ENCODE measurements at regions not wholly inside any gene's neighbourhood (a gene's known extent, or its start where the extent isn't known, plus 50 kb on each side); places are given as distances from the start of the nearest gene placed in this dataset.
"Not testable (repeated sequence)": the region's sequence is repeated elsewhere in the genome, so short reads cannot be mapped to it uniquely, and the experiment has no call there.

DNA sequence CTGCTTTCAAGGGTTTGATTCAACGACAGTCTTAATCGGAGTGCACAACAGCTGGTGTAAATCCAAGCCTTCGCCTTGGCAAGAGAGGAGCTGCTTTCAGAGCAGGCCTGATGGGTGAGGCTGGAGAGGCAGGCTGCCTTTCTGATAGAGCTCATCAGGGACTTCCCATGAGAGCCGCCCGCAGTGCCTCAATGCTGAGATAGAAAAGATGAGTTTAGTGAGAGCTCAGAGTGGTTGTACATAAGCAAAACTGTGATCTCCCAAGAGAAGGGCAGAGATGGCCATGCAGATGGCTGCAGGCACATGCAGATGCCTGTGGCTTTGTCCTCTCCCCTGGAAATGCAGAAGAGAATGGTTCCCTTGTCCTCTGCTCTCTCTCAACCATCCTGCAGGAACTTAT is 122.1 kb downstream of the ARL4C start:
- peak; percentile 36 for DNase-seq (ENCODE audit: low read depth)

DNA sequence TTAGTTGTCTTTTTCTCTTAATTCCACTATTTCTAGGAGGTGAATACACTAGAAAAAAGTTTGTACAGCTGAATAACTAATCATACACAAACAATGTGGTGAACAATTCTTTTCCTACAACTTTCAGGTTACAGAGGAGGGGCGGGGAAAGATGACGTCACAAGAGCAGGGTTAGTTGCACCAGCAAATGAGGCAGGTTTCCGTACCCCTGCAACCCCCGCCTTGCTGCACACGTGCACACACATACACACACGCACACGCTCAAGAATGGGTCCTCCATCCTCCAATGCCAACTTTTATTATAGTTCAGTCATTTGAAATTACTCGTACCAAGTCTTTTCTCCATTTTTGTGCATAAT is 122.8 kb downstream of the ARL4C start:
- DNase-seq (ENCODE audit: low read depth), result no peak

DNA sequence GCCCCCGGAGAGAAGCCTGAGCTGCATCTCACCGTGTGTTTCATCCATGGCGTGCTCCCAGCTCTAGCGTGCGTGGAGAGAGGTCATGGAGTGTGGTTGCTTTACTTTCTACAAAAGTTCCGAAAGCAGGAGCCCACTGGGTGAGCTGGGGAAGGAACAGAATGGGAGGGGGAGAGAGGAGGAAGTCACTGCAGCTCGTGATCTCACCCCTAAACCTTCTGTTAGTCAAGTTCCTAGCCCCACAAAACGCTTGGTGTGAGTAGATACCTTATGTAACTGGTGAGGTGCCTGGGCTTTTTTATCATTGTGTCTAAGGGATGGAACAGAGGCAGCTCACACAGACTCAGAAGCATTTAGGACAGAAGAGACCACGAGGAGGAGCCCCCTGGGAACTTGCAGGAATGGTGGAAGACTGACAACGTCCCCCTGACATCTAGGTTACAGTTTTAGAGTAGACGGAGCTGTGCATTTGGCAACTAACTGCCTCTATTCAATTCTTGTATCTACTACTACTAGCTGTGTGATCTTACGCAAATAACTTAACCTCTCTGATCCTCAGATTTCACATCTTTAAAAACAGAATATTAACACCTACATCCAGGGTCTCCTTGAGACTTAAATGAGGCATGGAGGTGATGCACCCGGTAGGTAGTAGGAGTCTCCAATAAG is 123.3 kb downstream of the ARL4C start:
- DNase-seq (ENCODE audit: low read depth), result no peak

DNA sequence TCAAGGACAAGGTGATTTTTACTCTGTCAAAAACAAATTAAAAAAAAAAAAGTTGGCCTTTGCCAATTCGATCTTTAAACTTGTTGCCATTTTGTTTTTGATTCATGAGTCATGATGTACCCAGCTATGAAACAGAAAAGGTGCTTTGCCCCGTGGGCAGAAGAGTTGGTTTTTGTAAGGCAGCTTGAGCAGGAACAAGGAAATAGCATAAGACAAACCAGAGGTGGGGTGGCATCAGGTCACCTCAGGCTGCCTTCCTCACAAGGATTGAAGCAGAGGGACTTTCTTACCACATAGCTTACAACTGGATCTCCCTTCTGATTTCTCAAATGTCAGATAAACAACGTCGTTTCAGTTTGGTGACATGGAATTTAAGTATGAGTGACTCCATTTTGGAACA is 123.8 kb downstream of the ARL4C start:
- DNase-seq (ENCODE audit: low read depth), result no peak

DNA sequence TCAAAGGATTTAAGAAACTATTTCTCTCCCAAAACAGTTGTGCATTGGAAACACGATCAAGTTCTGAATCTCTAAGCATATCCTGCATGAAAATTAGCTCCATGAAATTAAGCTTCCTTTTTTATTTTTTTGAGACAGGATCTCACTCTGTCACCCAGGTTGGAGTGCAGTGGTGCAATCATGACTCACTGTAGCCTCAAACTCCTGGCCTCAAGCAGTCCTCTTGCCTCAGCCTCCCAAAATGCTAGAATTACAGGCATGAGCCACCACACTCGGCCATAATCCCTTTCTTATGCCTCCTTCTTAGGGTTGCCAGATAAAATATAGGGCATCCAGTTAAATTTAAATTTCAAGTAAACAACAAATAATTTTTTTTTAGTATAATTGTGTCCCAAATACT is 124.4 kb downstream of the ARL4C start:
- DNase-seq (ENCODE audit: low read depth), result no peak

DNA sequence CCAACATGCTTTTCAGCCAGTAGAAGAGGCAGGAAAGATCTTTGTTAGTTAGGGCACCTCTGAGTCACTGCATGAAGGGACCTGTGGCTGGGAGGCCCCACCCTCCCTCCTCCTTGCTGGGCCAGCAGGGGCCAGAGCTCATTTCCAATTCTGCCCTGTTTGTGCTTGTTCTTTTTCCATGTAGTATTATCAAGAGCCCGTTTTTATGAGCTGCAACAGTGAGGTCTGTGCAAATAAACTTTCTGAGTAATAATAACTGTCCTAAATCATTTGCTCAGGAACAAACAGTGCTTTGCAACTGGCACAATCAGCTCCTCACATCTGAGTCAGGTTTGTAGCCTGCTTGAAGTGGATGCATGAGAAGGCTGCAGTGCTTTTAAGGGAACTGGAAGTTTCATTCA is 128.0 kb downstream of the ARL4C start:
- DNase-seq (ENCODE audit: low read depth), result peak; percentile 54

DNA sequence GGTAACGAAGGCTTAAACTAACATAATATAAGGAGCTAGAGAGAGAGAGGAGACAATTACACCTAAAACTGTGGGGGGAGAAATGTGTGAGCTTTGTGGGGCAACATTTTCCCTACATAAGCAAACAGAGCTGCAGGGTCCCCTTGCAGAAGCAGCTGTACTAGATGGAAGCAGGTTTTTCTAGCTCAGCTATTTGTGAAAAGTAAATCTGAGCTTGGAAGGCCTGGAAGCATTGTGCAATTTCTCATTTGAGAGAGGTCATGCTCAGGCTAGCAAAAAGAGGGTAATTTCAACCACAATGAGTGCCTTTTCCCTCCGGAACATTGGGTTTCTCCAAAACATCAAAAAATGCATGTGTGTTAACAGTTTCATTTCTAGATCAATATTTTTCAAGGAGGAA is 130.0 kb downstream of the ARL4C start:
- no peak for DNase-seq (ENCODE audit: low read depth)

DNA sequence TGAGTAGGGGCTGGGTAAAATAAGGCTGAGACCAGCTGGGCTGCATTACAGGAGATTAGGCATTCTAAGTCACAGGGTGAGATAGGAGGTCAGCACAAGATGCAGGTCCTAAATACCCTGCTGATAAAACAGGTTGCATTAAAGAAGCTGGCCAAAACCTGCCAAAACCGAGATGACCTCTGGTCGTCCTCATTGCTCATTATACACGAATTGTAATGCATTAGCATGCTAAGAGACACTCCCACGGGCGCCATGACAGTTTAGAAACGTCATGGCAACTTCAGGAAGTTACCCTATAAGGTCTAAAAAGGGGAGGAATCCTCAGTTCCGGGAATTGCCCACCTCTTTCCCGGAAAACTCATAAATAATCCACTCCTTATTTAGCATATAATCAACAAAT is 132.2 kb downstream of the ARL4C start:
- no peak for DNase-seq (ENCODE audit: low read depth)

DNA sequence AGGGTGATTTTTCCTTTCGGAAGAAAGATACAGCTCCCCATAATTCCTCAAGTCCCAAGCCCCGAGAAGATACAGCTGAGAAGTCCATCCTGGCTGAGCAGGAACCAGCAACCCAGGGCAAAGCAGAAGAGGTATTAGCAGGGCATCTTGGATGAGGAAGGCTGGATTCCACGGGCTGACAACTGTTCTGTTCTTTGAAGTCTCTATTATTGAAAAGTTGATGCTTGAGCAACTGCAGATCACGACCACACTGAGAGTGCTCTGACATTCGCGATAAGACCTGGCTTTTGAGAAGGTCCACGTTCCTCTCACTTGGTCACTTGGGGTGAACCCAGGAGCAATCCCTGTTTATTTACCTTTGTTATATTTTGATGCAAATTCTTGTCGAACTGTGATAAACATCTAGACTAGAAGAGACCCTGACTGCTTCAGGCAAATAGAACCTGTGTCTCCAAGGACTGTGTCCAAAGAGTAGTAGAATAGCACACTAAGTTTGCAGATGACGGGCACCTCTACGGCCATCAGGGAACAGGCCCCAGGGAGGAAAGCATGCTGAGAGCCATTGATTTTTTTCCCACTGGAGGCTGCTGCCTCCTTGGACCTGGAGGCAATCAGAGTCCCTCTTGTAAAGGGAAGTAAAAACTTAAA is 133.1 kb downstream of the ARL4C start:
- DNase-seq (ENCODE audit: low read depth), result no peak

DNA sequence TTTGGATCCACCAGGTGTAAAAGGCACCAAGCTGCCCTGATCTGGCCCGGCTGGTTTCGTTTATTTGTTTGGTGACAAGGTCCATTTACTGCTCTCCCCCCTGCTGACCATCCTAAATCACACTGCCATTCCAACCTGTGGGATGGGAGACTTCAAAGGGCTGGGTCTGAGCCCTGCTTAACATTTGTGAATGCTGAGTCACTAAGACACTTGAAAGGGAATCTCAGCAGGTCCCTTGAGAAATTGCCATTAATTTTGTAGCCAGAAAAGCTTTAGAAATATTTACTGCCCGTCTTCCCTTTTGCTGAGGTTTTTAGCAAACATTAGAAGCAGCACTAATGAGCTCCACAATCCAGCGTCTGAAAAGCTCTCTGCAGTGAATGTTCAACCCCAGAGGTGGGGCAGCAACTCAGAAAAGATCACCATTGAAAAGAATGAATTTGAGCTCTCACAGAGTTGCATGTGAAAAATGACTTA is 133.8 kb downstream of the ARL4C start:
- DNase-seq (ENCODE audit: low read depth), result peak; percentile 88

DNA sequence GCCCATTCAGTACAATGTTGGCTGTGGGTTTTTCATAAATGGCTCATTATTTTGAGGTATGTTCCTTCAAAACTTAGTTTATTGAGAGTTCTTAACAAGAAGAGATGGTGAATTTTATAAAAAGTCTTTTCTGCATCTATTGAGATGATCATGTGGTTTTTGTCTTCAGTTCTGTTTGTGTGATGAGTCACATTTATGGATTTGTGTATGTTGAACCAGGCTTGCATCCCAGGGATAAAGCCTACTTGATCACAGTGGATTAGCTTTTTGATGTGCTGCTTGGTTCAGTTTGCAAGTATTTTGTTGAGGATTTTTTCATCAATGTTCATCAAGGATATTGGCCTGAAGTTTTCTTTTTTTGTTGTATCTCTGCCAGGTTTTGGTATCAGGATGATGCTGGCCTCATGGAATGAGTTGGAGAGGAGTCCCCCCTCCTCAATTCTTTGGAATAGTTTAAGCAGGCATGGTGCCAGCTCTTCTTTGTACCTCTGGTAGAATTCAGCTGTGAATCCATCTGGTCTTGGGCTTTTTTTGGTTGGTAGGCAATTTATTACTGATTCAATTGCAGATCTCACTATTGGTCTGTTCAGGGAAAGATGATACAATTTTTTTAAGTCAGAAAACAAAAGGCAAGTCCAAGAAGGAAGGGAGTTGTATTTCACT is 136.4 kb downstream of the ARL4C start:
- DNase-seq (ENCODE audit: low read depth), result not testable (repeated sequence)

DNA sequence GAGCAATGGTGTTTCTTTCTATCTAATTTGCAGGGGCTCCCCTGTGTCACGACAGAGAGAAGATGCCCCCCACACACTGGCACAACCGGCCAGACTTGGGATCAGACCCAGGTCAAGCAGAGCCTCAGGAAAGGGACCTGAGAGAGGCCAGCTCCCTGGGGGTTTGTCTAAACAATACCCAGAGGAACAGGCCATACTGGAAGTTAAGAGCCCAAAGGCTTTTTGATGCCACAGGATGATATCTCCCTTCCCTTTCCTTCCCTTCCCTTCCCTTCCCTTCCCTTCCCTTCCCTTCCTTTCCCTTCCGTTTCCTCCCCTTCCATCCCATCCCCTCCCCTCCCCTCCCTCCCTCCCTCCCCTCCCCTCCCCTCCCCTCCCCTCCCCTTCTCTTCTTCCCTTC is 139.2 kb downstream of the ARL4C start:
- DNase-seq (ENCODE audit: low read depth), result no peak

DNA sequence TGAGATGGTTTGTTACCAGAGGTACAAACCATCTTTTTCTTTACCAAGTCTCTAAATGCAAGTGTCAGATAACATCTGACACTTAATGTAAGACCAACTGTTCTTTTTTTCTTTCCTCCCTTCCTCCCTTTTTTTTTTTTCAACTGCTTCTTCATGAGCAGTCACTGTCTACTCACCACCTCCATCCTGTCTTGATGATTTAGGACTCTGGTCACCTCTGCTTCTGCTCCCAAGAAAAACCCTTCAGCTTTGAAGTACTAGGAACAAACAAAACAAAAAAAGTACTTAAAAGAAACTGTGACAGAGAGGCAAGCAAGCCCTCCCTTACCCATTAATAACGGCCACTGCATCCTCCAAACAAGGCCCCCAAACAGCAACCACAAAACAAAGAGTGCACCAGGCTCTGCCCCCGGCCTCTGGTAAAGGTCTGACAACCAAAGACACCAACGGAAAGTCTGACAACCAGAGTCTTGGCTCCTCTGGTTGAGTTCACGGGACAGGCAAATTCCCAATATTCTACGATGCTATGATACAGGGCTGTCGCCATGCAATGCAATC is 141.0 kb downstream of the ARL4C start:
- DNase-seq (ENCODE audit: low read depth), result no peak

DNA sequence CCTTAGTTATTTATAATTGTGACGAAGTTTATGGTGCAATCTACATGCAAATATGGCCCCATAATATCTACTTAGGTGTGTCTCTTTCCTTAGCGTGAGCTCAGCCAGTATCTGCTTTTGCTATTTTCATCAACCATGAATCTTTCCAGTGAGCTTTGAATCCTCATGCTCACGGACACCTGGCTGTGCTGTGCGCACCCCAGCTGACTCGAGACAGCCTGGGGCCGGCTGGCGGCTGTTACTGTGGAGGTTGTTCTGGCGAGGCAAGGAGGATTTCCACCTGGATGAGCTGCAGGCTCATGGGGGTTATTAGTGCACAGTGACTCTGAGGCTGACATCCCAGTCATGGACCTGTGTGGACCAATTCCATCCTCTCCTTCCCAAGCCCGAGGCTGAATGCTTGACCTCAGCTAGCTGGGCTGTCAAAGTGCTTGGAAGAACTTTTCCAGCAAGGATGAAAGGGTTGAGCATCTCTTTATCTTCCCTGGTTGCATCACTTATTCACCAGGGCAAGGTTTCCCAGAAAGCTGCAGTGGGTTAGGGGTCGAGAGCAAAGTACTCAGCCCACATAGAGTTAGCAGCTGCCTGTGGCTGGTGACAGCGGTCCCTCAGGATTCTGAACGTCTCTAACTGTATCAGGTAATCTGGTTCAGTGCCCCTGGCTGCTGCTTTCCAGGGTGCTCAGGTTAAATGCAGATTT is 141.7 kb downstream of the ARL4C start:
- DNase-seq (ENCODE audit: low read depth), result no peak

DNA sequence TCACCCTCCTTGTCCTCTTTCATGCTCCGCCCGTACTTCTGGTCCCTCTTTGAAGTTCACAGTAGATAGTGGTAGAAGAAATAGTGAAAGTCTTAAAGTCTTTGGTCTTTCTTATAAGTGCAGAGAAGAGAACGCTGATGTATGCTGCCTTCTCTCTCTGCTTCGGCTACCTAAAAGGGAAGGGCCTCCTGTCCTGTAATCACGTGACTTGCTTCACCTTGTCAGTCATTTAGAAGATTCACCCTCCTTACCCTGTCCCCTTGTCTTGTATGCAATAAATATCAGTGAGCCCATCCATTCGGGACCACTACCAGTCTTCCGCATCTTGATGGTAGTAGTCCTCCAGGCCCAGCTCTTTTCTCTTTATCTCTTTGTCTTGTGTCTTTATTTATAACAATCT is 144.6 kb downstream of the ARL4C start:
- no peak for DNase-seq (ENCODE audit: low read depth)

DNA sequence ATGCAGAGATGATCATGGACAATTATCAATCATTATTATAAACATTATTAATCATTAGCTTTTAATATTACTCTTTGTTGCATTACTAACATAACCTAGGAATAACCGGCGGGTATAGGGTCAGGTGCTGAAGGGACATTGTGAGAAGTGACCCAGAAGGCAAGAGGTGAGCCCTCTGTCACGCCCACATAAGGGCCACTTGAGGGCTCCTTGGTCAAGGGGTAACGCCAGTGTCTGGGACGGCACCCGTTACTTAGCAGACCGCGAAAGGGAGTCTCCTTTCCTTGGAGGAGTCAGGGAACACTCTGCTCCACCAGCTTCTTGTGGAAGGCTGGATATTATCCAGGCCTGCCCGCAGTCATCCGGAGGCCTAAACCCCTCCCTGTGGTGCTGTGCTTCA is 145.0 kb downstream of the ARL4C start:
- not testable (repeated sequence) for DNase-seq (ENCODE audit: low read depth)

DNA sequence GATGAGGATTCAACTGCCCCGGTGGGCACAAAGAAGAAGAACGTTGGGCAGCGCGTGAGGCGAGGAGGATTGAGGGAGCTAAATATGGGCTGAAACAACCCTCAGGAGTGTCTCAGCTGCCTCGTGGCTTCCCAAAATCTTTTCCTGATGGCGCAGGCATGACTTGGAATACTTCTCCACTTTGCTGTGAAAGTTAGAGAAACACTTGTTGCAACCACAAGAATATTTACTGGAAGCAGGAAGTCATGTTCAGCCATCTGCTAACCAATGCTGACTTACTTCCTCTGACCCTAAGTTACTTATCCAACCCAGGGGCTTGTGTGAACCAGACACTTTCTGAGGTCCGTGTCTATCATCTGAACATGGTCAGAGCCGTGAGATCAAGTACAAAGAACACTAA is 148.8 kb downstream of the ARL4C start:
- no peak for DNase-seq (ENCODE audit: low read depth)

DNA sequence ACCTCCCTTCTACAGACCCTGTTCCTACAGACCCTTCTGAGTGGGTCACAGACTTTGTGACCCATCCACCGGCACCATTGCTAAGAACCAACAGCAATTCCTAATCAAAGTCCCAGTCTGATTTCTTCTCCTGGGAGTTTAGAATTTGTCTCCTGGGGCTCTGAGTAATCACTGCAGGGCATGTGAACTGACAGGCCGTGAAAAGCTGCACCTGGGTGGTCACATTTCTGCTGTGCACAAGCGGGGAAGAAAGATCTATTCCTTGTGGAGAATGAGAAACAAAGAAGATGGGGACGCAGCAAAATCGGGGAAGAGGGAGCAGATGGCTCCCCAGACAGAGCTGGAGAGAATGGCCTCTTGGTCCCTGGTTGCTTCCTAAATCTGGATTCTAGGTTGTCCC is 151.0 kb downstream of the ARL4C start:
- no peak for DNase-seq (ENCODE audit: low read depth)

DNA sequence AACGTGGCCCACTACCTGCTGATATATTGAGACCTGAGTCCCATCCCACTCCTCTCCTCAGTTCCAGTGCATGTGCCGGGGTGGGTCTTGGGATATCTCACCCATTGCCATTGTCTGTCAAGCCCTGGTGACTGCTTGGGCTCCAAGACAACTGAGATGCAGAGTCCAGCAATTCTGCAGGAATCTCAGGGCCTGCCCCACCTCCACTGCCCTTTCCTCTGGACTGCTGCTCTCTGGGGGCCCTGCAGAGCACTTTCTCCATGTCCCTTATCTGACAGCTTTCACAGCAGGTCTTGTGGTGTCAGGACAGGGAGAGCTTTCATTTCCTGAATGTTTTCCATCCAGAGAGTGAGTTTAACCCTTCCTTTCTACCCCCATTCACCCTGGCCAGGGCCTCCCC is 152.9 kb downstream of the ARL4C start:
- no peak for DNase-seq (ENCODE audit: low read depth)

DNA sequence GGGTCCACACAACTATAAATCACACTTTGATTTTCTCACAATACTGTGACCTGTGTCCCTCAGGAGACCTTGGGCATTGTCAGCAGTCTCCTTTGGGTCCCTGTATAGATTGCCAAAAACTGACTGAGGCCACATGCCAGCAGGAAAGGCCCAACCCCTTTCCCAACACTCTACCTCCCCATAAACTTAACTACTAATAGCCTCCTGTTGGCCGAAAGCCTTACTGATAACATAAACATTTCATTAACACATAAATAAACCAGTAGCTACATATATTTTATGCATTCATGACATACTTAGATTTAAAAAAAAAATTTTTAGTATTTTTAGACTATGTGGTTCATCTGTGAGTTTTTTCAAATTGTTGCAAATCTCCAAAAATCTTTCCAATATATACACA is 153.5 kb downstream of the ARL4C start:
- no peak for DNase-seq (ENCODE audit: low read depth)

DNA sequence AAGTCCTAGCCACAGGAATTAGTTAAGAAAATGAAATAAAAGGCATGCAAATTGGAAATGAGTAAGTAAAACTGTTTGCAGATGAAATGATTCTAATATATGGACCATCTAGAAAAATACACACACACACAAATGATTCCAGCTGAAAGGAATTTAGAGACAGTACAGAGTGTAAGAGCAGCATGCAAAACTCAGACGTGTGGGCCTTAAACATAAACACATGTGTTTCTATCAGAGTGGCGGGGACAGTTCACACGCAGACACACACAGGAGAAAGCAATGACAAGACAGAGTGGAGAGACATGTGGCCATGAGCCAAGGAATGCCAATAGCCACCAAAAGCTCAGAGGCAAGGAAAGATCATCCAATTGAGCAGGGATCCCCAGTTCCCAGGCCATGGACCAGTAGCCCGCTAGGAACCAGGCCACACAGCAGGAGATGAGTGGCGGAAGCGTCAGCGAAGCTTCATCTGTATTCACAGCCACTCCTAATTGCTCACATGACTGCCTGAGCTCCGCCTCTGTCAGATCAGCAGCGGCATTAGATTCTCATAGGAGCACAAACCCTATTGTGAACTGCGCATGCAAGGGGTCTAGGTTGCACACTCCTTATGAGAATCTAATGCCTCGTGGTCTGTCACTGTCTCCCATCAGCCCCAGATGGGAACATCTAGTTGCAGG is 155.4 kb downstream of the ARL4C start:
- DNase-seq (ENCODE audit: low read depth), result peak; percentile 43

DNA sequence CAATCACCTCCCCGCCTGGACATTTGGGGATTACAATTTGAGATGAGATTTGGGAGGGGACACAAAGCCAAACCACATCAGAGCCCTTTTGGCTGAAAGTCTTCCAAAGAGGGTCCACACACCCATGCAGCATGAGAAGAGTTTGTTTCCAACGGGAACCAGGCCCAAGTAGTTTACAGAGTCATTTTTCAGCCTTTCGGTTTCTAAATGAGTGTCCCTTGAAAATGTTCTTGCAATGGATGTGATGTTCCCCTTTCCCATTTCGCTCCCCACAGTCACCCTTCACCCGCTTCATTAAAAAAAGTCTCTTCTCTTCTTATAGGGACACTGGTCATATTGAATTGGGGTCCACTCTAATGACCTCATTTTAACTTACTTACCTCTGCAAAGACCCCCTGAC is 157.4 kb downstream of the ARL4C start:
- no peak for DNase-seq (ENCODE audit: low read depth)
